22Rv1 (cell line): ENCODE measurements at regions not wholly inside any gene's neighbourhood (a gene's known extent, or its start where the extent isn't known, plus 50 kb on each side); places are given as distances from the start of the nearest gene placed in this dataset.

Source experiments
- H3K27ac ChIP-seq: fragments of 450-650 bp; 2 replicates; pipeline ENCODE4 v1.5.1; 2017
- ZFX ChIP-seq: fragments of 450-650 bp; IDR thresholded peaks from 2 replicates; pipeline ENCODE4 v1.6.1; 2017; ENCODE audit warnings: antibody characterized with exemption, borderline replicate concordance
- TF ChIP-seq, protein P1 (sequence below): fragments of 450-650 bp; IDR thresholded peaks from 2 replicates; pipeline ENCODE4 v1.5.1; 2017; ENCODE audit warnings: mild to moderate bottlenecking

DNA sequence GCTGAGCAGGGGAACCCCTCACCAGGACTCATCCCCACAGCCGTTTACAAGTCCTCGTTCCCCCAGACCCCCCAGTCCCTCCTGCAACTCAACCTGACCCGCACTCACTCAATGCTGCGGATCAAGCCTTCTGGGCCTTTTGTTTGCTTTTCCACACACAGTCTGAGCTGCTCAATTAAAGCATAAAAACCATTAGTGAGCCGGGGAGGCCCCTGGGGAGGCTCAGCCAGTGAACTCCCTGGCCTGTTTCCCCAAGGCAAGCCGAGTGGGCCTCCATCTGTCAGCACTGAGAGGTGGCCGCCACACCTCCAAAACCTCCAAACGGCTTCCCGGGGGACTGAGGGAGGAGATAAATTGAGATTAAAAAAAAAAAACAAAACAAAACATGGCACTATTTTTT, 158.5 kb downstream of the SHOX start:
- no peak overlapping the region for H3K27ac ChIP-seq
- TF ChIP-seq, protein P1, sequence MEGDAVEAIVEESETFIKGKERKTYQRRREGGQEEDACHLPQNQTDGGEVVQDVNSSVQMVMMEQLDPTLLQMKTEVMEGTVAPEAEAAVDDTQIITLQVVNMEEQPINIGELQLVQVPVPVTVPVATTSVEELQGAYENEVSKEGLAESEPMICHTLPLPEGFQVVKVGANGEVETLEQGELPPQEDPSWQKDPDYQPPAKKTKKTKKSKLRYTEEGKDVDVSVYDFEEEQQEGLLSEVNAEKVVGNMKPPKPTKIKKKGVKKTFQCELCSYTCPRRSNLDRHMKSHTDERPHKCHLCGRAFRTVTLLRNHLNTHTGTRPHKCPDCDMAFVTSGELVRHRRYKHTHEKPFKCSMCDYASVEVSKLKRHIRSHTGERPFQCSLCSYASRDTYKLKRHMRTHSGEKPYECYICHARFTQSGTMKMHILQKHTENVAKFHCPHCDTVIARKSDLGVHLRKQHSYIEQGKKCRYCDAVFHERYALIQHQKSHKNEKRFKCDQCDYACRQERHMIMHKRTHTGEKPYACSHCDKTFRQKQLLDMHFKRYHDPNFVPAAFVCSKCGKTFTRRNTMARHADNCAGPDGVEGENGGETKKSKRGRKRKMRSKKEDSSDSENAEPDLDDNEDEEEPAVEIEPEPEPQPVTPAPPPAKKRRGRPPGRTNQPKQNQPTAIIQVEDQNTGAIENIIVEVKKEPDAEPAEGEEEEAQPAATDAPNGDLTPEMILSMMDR = no peak
- TF ChIP-seq ZFX = no peak

DNA sequence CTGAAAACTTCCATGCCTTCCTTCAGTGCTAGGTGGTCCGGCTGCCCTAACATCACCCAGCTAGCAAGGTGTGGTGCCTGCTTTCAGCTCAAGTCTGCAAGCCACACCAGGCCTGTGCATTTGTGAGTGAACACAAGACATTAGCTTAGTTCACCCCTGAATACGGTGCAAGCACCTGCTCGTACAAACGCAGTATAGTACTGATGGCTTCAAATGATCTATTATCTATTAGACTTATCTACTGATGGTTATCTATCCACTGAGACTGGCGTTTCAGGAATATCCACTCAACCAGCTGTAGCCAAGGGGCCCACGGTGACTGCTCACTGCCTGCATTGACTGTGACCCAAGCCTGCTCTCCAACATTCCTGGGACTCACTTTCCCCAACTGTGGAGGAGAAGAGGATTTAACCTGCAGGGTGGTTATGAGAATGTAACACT, 155.9 kb downstream of the SHOX start:
- H3K27ac ChIP-seq = no peak overlapping the region
- TF ChIP-seq, protein P1 = no peak
- no peak for TF ChIP-seq ZFX

- TF ChIP-seq, protein P1 = no peak
- TF ChIP-seq ZFX = no peak
Measured at GRCh38 chrX:784829-785228, 154.2 kb downstream of the SHOX start.

GRCh38 chrX:781224-782204, 150.9 kb downstream of the SHOX start:
- TF ChIP-seq, protein P1 = no peak
- TF ChIP-seq ZFX = no peak
- H3K27ac ChIP-seq = no peak overlapping the region

More at GRCh38 chrX:784829-785228, 154.2 kb downstream of the SHOX start:
- H3K27ac ChIP-seq = no peak overlapping the region

GRCh38 chrX:776529-777230, 146.1 kb downstream of the SHOX start:
- H3K27ac ChIP-seq = no peak overlapping the region
- TF ChIP-seq, protein P1 = no peak
- no peak for TF ChIP-seq ZFX

GRCh38 chrX:776061-776460, 145.5 kb downstream of the SHOX start:
- no peak for TF ChIP-seq ZFX
- TF ChIP-seq, protein P1 = no peak
- H3K27ac ChIP-seq = no peak overlapping the region
